WI38 (cell line): ENCODE measurements at regions not wholly inside any gene's neighbourhood (a gene's known extent, or its start where the extent isn't known, plus 50 kb on each side); places are given as distances from the start of the nearest gene placed in this dataset.

Experiments
- H3K4me3 ChIP-seq: 2 replicates; pipeline ENCODE4 v1.5.1; 2011; ENCODE audit warnings: low read depth, mild to moderate bottlenecking, control low read depth, low read length
- TF ChIP-seq, protein P1 (sequence below): IDR thresholded peaks from 2 replicates; pipeline ENCODE4 v1.5.1; 2012; ENCODE audit warnings: low read depth, mild to moderate bottlenecking, control low read depth, low read length

DNA sequence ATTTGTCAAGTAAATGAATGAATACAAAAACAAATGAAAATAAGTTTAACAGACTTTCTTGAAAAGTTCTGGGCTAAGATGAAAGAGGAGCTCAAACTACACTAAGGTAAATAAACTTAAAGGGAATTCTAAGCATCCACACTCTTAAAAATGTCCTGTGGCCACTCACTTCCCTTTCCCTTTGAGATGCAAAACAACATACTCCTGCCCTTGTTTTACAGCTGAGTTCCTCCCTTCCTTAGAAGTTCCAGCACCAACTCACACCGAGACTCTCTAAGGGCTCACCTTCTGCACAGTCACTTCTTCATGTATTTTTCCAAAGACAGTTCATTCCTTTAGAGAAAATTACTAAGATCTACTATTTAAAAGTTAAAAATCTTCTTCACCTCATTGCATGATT, 123.3 kb upstream of the CMC1 start:
- TF ChIP-seq, protein P1, sequence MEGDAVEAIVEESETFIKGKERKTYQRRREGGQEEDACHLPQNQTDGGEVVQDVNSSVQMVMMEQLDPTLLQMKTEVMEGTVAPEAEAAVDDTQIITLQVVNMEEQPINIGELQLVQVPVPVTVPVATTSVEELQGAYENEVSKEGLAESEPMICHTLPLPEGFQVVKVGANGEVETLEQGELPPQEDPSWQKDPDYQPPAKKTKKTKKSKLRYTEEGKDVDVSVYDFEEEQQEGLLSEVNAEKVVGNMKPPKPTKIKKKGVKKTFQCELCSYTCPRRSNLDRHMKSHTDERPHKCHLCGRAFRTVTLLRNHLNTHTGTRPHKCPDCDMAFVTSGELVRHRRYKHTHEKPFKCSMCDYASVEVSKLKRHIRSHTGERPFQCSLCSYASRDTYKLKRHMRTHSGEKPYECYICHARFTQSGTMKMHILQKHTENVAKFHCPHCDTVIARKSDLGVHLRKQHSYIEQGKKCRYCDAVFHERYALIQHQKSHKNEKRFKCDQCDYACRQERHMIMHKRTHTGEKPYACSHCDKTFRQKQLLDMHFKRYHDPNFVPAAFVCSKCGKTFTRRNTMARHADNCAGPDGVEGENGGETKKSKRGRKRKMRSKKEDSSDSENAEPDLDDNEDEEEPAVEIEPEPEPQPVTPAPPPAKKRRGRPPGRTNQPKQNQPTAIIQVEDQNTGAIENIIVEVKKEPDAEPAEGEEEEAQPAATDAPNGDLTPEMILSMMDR = no peak
- H3K4me3 ChIP-seq = no peak overlapping the region

DNA sequence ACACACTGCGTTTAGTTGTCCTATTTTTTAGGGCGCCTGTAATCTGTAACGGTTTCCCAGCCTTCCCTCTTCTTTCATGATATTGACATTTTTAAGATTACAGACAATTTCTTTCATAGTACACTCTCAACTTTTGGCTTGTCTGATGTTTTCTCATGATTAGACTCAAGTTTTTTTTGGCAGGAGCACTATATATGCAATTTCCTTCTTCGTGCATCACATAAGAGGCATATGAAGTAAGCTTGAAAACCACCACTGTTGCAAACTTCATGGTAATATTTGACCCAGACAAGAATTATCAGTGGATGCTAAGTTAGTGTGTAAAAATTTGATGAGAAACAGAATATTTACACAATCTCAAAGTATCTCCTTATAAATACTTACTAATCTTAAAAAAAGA, 119.2 kb upstream of the CMC1 start:
- TF ChIP-seq, protein P1 = no peak
- H3K4me3 ChIP-seq = no peak overlapping the region

DNA sequence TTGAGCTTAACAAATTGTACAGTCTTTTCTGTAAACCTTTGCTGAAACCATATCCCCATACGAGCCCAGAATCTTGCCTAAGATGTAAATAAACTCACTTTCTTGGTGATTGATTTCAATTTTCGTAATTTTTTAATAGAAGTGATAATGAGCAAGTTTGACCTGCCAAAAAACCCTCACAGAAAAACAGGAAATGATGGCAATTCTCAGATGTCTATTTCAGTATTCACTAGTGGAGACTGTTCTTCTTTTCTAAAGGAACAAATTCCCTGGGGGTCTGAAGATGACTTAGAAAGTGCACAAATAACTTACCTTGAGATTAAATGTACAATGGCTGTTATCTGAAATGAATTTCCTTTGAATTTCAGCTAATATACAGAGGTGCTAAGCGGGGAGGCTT, 116.5 kb upstream of the CMC1 start:
- TF ChIP-seq, protein P1 = no peak
- no peak overlapping the region for H3K4me3 ChIP-seq

DNA sequence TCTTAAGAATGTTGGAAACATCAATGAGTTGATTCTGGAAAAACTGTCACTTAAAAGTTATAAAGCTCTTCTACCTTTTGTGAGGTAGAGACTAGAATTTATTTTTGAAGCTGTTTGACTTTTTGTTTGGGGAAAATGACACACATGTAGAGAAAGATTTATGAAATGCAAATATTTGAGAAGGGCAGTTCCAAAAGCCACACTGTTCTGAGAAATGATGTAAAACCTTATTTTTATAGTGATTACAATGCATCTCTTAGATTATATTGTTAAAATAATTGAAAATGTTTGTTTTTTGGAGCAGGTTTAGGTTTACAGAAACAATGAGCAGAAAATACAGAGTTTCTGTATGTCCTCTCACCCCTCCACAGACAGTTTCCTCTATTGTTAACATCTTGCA, 116.1 kb upstream of the CMC1 start:
- H3K4me3 ChIP-seq = no peak overlapping the region
- TF ChIP-seq, protein P1 = no peak

DNA sequence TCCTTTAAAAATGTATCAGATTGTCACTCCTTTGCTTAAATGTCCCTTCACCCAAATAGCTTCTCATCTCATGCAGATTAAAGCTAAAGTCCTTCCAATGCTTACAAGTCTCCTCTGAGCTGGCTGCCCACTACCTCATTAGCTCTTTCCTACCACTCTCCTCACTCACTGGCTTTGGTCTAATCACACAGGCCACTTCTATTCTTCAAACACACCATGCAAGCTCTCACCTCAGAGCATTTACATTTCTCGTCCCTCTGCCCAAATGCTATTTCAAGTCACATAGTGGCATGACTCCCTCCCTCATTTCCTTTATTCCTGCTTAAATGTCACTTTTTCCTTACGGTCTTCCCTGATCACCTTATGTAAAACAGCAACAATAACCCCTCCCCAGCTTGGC, 110.6 kb upstream of the CMC1 start:
- TF ChIP-seq, protein P1 = no peak
- H3K4me3 ChIP-seq = no peak overlapping the region

DNA sequence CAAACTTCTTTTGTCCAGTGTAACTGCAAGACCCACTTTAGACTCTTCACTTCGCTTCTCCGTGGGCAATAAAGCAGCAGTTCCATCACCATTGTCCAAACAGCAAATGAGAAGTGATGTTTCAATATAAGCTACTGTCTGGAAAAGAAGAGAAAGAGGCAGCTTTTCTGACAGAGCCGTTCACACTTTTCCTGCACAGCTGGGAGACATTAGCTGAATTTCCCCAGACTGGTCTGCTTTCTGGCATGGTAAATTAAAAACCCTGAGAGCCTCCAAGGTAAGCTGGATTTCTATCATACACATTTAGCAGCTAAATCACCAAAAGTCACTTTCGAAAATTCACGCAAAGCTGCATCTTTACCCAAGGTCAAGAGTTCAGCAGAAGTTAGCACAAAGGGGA, 108.5 kb upstream of the CMC1 start:
- H3K4me3 ChIP-seq = no peak overlapping the region
- TF ChIP-seq, protein P1 = no peak

DNA sequence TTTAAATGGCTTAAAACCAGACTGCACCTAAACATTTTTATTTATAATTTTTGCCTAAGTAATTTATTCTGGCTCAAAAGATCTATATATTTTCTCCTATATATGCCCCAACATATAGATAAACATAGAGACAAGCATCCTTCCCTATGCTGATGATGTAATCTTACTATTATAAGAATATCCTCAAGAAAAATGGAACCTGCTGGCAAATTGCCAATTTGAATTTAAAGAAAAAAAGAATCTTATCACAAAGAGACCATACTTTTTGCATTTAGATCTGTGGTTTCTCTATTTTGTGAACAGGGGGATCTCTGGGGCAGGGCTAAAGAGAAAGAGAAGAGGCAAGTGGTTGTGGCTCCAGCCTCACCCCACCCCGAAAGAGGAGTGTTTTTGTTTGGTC, 107.2 kb upstream of the CMC1 start:
- no peak overlapping the region for H3K4me3 ChIP-seq
- TF ChIP-seq, protein P1 = no peak
